SU-DHL-6 (cell line): ENCODE measurements at regions not wholly inside any gene's neighbourhood (a gene's known extent, or its start where the extent isn't known, plus 50 kb on each side); places are given as distances from the start of the nearest gene placed in this dataset.

Experiments used
- H2AFZ ChIP-seq: fragments of 200-600 bp; sonication (generic); 2 replicates; pipeline ENCODE4 v1.6.1; 2014; ENCODE audit warnings: low read depth, mild to moderate bottlenecking, moderate library complexity, mixed read lengths, antibody characterized with exemption, low read length; ENCODE audit not compliant: severe bottlenecking
- H3F3A ChIP-seq: fragments of 200-600 bp; shearing (Covaris generic); 2 replicates; pipeline ENCODE4 v1.6.0; 2016; ENCODE audit warnings: antibody characterized with exemption, mild to moderate bottlenecking; ENCODE audit not compliant: insufficient read depth
- H3K27ac ChIP-seq: fragments of 200-600 bp; sonication (generic); 2 replicates; pipeline ENCODE4 v1.5.1; 2016; ENCODE audit warnings: low read depth, mild to moderate bottlenecking, low read length, moderate library complexity, mixed read lengths
- H3K27me3 ChIP-seq: fragments of 200-600 bp; sonication (generic), shearing (Covaris generic); 2 replicates; pipeline ENCODE4 v1.6.0; 2014; ENCODE audit warnings: mild to moderate bottlenecking, low read length
- H3K36me3 ChIP-seq: fragments of 200-600 bp; sonication (generic); 2 replicates; pipeline ENCODE4 v1.6.1; 2014; ENCODE audit warnings: mild to moderate bottlenecking, low read length, mixed read lengths
- H3K4me2 ChIP-seq: fragments of 300-600, 200-600 bp; shearing (Covaris generic), sonication (generic); 2 replicates; pipeline ENCODE4 v1.6.0; 2014; ENCODE audit warnings: low read length, low read depth, mild to moderate bottlenecking; ENCODE audit not compliant: poor library complexity, severe bottlenecking
- H3K4me3 ChIP-seq: fragments of 200-600 bp; sonication (generic); 2 replicates; pipeline ENCODE4 v1.5.1; 2014; ENCODE audit warnings: antibody characterized with exemption, low read length, mild to moderate bottlenecking, mixed read lengths; ENCODE audit not compliant: insufficient read depth, poor library complexity, severe bottlenecking
- H3K79me2 ChIP-seq: fragments of 200-600 bp; sonication (generic); 2 replicates; pipeline ENCODE4 v1.6.1; 2014; ENCODE audit warnings: mild to moderate bottlenecking, low read length, moderate library complexity; ENCODE audit not compliant: insufficient read depth
- H3K9ac ChIP-seq: fragments of 200-600 bp; sonication (generic); 2 replicates; pipeline ENCODE4 v1.7.0; 2014; ENCODE audit warnings: mild to moderate bottlenecking, low read length
- H3K9me2 ChIP-seq: fragments of 200-600 bp; sonication (generic); replicated peaks from 2 replicates; pipeline ENCODE4 v1.6.1; 2014; ENCODE audit warnings: low read length; ENCODE audit not compliant: insufficient read depth
- H3K9me3 ChIP-seq: fragments of 200-600 bp; sonication (generic); 2 replicates; pipeline ENCODE4 v1.6.1; 2014; ENCODE audit warnings: low read length, mixed read lengths; ENCODE audit not compliant: insufficient read depth
- H4K20me1 ChIP-seq: fragments of 200-600 bp; sonication (generic); 2 replicates; pipeline ENCODE4 v1.6.1; 2014; ENCODE audit warnings: low read depth, mild to moderate bottlenecking, antibody characterized with exemption, low read length, moderate library complexity, mixed read lengths
- EZH2phosphoT487 ChIP-seq: fragments of 200-600 bp; sonication (generic), shearing (Covaris generic); conservative IDR thresholded peaks from 2 replicates; pipeline ENCODE4 v1.6.1; 2018; ENCODE audit warnings: mild to moderate bottlenecking, antibody characterized with exemption, low read length, moderate library complexity, mixed read lengths
- TF ChIP-seq, protein P1 (sequence below): fragments of 200-600 bp; sonication (generic); IDR thresholded peaks from one replicate; pipeline ENCODE4 v1.5.1; 2017; ENCODE audit warnings: antibody characterized with exemption, mild to moderate bottlenecking, low read length, moderate library complexity; ENCODE audit not compliant: insufficient read depth, poor library complexity, severe bottlenecking

DNA sequence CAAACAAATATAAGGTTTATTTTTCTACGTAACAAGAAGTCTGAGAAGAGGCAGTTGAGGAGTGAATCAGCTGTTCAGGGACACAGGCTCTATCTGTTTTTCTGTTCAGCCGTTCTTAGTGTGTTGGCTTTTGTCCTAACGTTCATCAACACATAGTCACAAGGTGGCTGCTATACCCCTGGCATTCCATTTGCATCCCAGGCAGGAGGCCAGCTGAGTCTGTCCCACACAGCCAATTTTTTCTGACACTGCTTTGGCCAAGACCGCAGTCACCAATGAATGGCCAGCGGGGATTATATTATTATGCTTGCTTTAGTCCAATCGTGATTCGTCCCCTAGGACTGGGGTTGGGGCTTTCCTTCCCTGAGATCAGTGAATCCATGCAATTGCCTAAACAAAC is 143.4 kb upstream of the CHST15 start:
- Histone ChIP-seq H2AFZ (no peak overlapping the region), H3K4me2 (no peak overlapping the region), H3F3A (no peaks in the 10 kb centered on the region), H4K20me1 (no peaks in the 10 kb centered on the region), H3K27me3 (no peaks in the 10 kb centered on the region), H3K79me2 (no peaks in the 10 kb centered on the region), H3K9me2 (no peaks in the 10 kb centered on the region), H3K9ac (no peak overlapping the region), H3K27ac (no peak overlapping the region), H3K36me3 (no peaks in the 10 kb centered on the region), H3K4me3 (no peak overlapping the region), H3K9me3 (no peaks in the 10 kb centered on the region)
- no peak for TF ChIP-seq EZH2phosphoT487
- TF ChIP-seq, protein P1, sequence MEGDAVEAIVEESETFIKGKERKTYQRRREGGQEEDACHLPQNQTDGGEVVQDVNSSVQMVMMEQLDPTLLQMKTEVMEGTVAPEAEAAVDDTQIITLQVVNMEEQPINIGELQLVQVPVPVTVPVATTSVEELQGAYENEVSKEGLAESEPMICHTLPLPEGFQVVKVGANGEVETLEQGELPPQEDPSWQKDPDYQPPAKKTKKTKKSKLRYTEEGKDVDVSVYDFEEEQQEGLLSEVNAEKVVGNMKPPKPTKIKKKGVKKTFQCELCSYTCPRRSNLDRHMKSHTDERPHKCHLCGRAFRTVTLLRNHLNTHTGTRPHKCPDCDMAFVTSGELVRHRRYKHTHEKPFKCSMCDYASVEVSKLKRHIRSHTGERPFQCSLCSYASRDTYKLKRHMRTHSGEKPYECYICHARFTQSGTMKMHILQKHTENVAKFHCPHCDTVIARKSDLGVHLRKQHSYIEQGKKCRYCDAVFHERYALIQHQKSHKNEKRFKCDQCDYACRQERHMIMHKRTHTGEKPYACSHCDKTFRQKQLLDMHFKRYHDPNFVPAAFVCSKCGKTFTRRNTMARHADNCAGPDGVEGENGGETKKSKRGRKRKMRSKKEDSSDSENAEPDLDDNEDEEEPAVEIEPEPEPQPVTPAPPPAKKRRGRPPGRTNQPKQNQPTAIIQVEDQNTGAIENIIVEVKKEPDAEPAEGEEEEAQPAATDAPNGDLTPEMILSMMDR, result no peak

DNA sequence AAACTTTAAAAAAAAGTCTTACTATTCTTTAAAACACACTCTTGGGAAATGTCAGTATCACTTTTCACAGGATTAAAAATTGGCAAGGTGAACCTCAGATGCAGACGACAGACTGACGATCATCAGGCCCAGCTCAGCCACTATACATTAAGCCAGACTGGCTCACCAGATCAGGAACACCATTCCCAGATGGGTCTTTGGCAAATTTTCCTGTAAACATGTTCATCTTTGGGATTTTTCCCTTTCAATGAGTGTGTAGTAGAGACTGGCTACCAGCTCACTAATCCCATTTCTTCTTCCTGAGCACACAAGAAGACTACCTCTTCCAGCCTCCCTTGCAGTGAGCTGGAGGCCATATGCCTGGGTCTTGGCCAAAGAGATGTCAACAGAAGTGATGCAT is 142.7 kb upstream of the CHST15 start:
- no peaks in the 10 kb centered on the region for H3K27me3 ChIP-seq
- no peak overlapping the region for H2AFZ ChIP-seq
- no peaks in the 10 kb centered on the region for H3K79me2 ChIP-seq
- H3K9me3 ChIP-seq, result no peaks in the 10 kb centered on the region
- no peak for TF ChIP-seq EZH2phosphoT487
- TF ChIP-seq, protein P1, result no peak
- H3K9me2 ChIP-seq, result no peaks in the 10 kb centered on the region
- H3K9ac ChIP-seq, result no peak overlapping the region
- no peak overlapping the region for H3K27ac ChIP-seq
- H3K36me3 ChIP-seq, result no peaks in the 10 kb centered on the region
- H4K20me1 ChIP-seq, result no peaks in the 10 kb centered on the region
- no peaks in the 10 kb centered on the region for H3F3A ChIP-seq
- H3K4me3 ChIP-seq, result no peak overlapping the region
- no peak overlapping the region for H3K4me2 ChIP-seq

DNA sequence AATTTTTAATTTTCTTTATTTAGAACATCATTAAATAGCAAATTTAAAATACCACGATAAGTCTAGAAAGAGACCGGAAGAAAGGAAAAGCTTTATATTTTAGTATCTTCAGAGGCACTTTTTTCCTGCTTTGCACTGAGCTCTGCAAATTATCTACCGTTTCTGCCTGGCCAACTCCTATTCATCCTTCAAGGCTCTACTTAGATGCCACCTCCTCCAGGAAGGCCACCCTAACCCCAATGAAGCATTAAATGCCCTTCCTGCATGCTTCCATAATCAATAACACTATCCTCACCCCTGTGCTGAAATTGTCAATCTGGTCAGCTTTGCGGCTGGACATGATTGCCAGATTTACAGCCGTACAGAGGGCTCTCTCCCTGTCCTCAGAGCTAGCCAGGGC is 141.8 kb upstream of the CHST15 start:
- no peaks in the 10 kb centered on the region for H3K36me3 ChIP-seq
- TF ChIP-seq, protein P1, result no peak
- no peak for TF ChIP-seq EZH2phosphoT487
- H3F3A ChIP-seq, result peaks cover 4% of the 10 kb centered on the region; the same call in 1 of the 2 replicates
- H3K4me2 ChIP-seq, result no peak overlapping the region
- no peak overlapping the region for H3K4me3 ChIP-seq
- H2AFZ ChIP-seq, result no peak overlapping the region
- H3K9me3 ChIP-seq, result no peaks in the 10 kb centered on the region
- H3K9ac ChIP-seq, result no peak overlapping the region
- no peaks in the 10 kb centered on the region for H3K9me2 ChIP-seq
- H4K20me1 ChIP-seq, result no peaks in the 10 kb centered on the region
- no peaks in the 10 kb centered on the region for H3K27me3 ChIP-seq
- H3K79me2 ChIP-seq, result no peaks in the 10 kb centered on the region
- H3K27ac ChIP-seq, result no peak overlapping the region
